ENCODE measurements at regions not wholly inside any gene's neighbourhood (a gene's known extent, or its start where the extent isn't known, plus 50 kb on each side); places are given as distances from the start of the nearest gene placed in this dataset.
"Not testable (repeated sequence)": the region's sequence is repeated elsewhere in the genome, so short reads cannot be mapped to it uniquely, and the experiment has no call there.

GRCh38 chr7:138208864-138209263, 132.6 kb downstream of the AKR1D1 start:
- no peaks in the 10 kb centered on the region for H3K4me1 Mint-ChIP-seq (ENCODE audit: low read depth)
- DNase-seq (no peak), ATAC-seq (ENCODE audit: poor library complexity) (no peak)
- no peaks in the 10 kb centered on the region for H3K27me3 Mint-ChIP-seq
- no peaks in the 10 kb centered on the region for H3K36me3 Mint-ChIP-seq (ENCODE audit: low read depth)
- CTCF ChIA-PET, result no interaction called here
- TF ChIP-seq CTCF (IDR thresholded peaks at IDR 0.05), result no peak
- H3K36me3 ChIP-seq (ENCODE audit: insufficient read depth, low read length), result no peaks in the 10 kb centered on the region
- no peak overlapping the region for H3K4me3 ChIP-seq (ENCODE audit: low read length)
- H3K9me3 ChIP-seq (ENCODE audit: control insufficient read depth in 1 of 2, insufficient read depth in 1 of 2, low read length in 2 of 2), result no peaks in the 10 kb centered on the region
- H3K4me3 Mint-ChIP-seq, result no peak overlapping the region
- H3K4me1 ChIP-seq (ENCODE audit: insufficient read depth, low read length), result no peaks in the 10 kb centered on the region
- POLR2A ChIA-PET, result no interaction called here
- no peak overlapping the region for H3K27ac Mint-ChIP-seq
- intact Hi-C loops (cut with DNase I, micrococcal nuclease), result no loop called here
- no peaks in the 10 kb centered on the region for H3K27me3 ChIP-seq (ENCODE audit: control insufficient read depth in 1 of 2, insufficient read depth in 2 of 2, low read length in 2 of 2)
- H3K9me3 Mint-ChIP-seq, result no peaks in the 10 kb centered on the region
- H3K27ac ChIP-seq (ENCODE audit: low read depth in 1 of 2, low read length in 2 of 2), result no peak overlapping the region

DNA sequence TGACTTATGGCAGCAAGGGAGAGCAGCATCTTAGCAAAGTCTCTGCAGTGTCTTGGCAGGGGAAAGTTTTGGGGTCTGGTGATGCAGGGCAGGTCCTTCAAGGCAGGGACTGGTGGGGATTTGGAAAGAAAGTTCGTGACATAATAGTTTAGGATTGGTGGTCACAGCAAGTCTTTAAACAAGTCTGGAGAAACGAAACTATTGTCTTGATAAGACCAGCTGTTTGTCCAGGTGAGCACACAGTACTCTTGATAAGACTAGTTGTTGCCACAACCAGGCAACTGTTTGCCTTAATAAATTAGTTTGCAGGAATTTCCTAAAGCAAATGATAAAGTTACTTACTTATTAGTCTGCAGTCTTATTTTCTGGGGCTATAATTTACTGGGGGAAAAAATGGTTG, 136.1 kb downstream of the AKR1D1 start:
- no peak overlapping the region for H3K27ac ChIP-seq (ENCODE audit: low read depth in 1 of 2, low read length in 2 of 2)
- no peaks in the 10 kb centered on the region for H3K9me3 ChIP-seq (ENCODE audit: control insufficient read depth in 1 of 2, insufficient read depth in 1 of 2, low read length in 2 of 2)
- TF ChIP-seq CTCF (IDR thresholded peaks at IDR 0.05), result no peak
- Mint-ChIP-seq H3K4me3 (no peak overlapping the region), H3K4me1 (ENCODE audit: low read depth) (no peaks in the 10 kb centered on the region), H3K27ac (no peak overlapping the region), H3K27me3 (no peaks in the 10 kb centered on the region), H3K36me3 (ENCODE audit: low read depth) (no peaks in the 10 kb centered on the region), H3K9me3 (no peaks in the 10 kb centered on the region)
- no peak for DNase-seq
- ChIA-PET CTCF (no interaction called here), POLR2A (no interaction called here)
- intact Hi-C loops (cut with DNase I, micrococcal nuclease), result no loop called here
- no peaks in the 10 kb centered on the region for H3K27me3 ChIP-seq (ENCODE audit: control insufficient read depth in 1 of 2, insufficient read depth in 2 of 2, low read length in 2 of 2)
- no peaks in the 10 kb centered on the region for H3K4me1 ChIP-seq (ENCODE audit: insufficient read depth, low read length)
- no peak overlapping the region for H3K4me3 ChIP-seq (ENCODE audit: low read length)
- H3K36me3 ChIP-seq (ENCODE audit: insufficient read depth, low read length), result no peaks in the 10 kb centered on the region
- ATAC-seq (ENCODE audit: poor library complexity), result no peak

DNA sequence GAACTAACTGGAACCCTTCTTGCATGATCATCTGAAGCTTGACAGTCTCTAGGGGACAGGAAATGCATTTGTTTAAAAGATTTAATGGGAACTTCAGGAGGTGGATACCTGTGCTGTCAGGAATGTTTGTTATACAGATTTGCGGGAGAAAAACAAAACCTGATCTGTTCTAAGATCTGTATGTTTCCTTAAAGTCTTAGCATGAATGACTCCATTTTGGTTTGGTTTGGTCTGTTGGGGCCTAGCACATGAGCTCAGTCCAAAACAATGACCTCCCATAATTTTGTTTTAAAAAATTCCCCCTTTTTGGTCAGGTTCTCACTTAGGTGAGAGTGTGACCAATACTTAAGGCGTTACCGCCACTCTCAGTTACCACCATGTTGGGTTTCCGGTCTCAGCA, 138.7 kb downstream of the AKR1D1 start:
- H3K4me1 Mint-ChIP-seq (ENCODE audit: low read depth), result no peaks in the 10 kb centered on the region
- H3K27ac Mint-ChIP-seq, result no peak overlapping the region
- Histone ChIP-seq H3K9me3 (ENCODE audit: control insufficient read depth in 1 of 2, insufficient read depth in 1 of 2, low read length in 2 of 2) (no peaks in the 10 kb centered on the region), H3K27me3 (ENCODE audit: control insufficient read depth in 1 of 2, insufficient read depth in 2 of 2, low read length in 2 of 2) (no peaks in the 10 kb centered on the region), H3K36me3 (ENCODE audit: insufficient read depth, low read length) (no peaks in the 10 kb centered on the region), H3K27ac (ENCODE audit: low read depth in 1 of 2, low read length in 2 of 2) (no peak overlapping the region), H3K4me3 (ENCODE audit: low read length) (no peak overlapping the region), H3K4me1 (ENCODE audit: insufficient read depth, low read length) (no peaks in the 10 kb centered on the region)
- ATAC-seq (ENCODE audit: poor library complexity) (no peak), DNase-seq (no peak)
- TF ChIP-seq CTCF (IDR thresholded peaks at IDR 0.05), result no peak
- no peak overlapping the region for H3K4me3 Mint-ChIP-seq
- ChIA-PET POLR2A (no interaction called here), CTCF (no interaction called here)
- intact Hi-C loops (cut with DNase I, micrococcal nuclease), result no loop called here
- H3K9me3 Mint-ChIP-seq, result peaks cover 2% of the 10 kb centered on the region
- no peaks in the 10 kb centered on the region for H3K27me3 Mint-ChIP-seq
- H3K36me3 Mint-ChIP-seq (ENCODE audit: low read depth), result no peaks in the 10 kb centered on the region

DNA sequence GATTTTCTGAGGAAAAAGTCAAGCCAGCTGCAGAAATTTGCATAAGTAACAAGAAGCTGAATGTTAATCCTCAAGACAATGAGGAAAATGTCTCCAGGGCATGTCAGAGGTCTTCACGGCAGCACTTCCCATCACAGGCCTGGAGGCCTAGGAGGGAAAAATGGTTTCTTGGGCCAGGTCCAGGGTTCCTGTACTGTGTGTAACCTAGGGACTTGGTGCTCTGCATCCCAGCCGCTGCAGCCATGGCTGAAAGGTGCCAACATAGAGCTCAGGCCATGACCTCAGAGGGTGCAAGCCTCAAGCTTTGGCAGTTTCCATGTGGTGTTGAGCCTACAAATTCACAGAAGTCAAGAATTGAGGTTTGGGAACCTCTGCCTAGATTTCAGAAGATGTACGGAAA, 144.1 kb downstream of the AKR1D1 start:
- H3K4me1 Mint-ChIP-seq (ENCODE audit: low read depth); H3K4me3 ChIP-seq (ENCODE audit: low read length); H3K27ac ChIP-seq (ENCODE audit: low read depth in 1 of 2, low read length in 2 of 2); POLR2A ChIA-PET; intact Hi-C loops (cut with DNase I, micrococcal nuclease); H3K4me3 Mint-ChIP-seq; H3K27ac Mint-ChIP-seq; H3K36me3 Mint-ChIP-seq (ENCODE audit: low read depth); ATAC-seq (ENCODE audit: poor library complexity); DNase-seq; H3K9me3 ChIP-seq (ENCODE audit: control insufficient read depth in 1 of 2, insufficient read depth in 1 of 2, low read length in 2 of 2); H3K36me3 ChIP-seq (ENCODE audit: insufficient read depth, low read length); CTCF ChIA-PET; H3K27me3 Mint-ChIP-seq; H3K9me3 Mint-ChIP-seq; H3K4me1 ChIP-seq (ENCODE audit: insufficient read depth, low read length); H3K27me3 ChIP-seq (ENCODE audit: control insufficient read depth in 1 of 2, insufficient read depth in 2 of 2, low read length in 2 of 2): not testable (repeated sequence)

- CTCF ChIA-PET; H3K4me1 Mint-ChIP-seq (ENCODE audit: low read depth); H3K4me3 Mint-ChIP-seq; H3K9me3 ChIP-seq (ENCODE audit: control insufficient read depth in 1 of 2, insufficient read depth in 1 of 2, low read length in 2 of 2); ATAC-seq (ENCODE audit: poor library complexity); H3K4me3 ChIP-seq (ENCODE audit: low read length); H3K27me3 Mint-ChIP-seq; H3K36me3 ChIP-seq (ENCODE audit: insufficient read depth, low read length); H3K36me3 Mint-ChIP-seq (ENCODE audit: low read depth); POLR2A ChIA-PET; H3K27ac ChIP-seq (ENCODE audit: low read depth in 1 of 2, low read length in 2 of 2); H3K9me3 Mint-ChIP-seq; H3K27ac Mint-ChIP-seq; DNase-seq; intact Hi-C loops (cut with DNase I, micrococcal nuclease); H3K27me3 ChIP-seq (ENCODE audit: control insufficient read depth in 1 of 2, insufficient read depth in 2 of 2, low read length in 2 of 2); H3K4me1 ChIP-seq (ENCODE audit: insufficient read depth, low read length): not testable (repeated sequence)
Observed at GRCh38 chr7:138221388-138221787, 145.1 kb downstream of the AKR1D1 start.

Data from CD4-positive, alpha-beta T cell (primary cell).